ENCODE measurements at regions not wholly inside any gene's neighbourhood (a gene's known extent, or its start where the extent isn't known, plus 50 kb on each side); places are given as distances from the start of the nearest gene placed in this dataset.

DNA sequence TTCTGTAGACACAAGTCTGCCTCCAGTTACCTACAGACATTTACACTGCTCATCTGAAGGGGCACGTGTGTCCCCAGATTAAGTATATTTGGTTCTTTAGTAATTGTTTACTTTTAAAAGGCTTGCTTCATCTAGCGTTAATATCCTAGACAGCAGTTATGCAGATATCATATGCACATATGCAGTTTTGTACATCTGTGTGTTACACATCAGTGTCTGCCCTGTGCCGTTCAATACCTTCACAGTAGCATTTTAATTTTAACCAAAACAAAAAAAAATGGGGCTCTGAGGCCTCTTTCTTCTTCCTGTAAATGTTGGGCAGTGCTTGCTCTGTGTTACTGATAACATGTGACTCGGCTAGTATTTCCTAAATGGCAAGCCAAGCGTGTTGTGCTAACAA is 331.4 kb upstream of the MGMT start:
- no peak for TF ChIP-seq POLR2AphosphoS5 (IDR thresholded peaks at IDR 0.05; ENCODE audit: insufficient read depth in 1 of 2, low read depth in 1 of 2)
- TF ChIP-seq, protein P1, sequence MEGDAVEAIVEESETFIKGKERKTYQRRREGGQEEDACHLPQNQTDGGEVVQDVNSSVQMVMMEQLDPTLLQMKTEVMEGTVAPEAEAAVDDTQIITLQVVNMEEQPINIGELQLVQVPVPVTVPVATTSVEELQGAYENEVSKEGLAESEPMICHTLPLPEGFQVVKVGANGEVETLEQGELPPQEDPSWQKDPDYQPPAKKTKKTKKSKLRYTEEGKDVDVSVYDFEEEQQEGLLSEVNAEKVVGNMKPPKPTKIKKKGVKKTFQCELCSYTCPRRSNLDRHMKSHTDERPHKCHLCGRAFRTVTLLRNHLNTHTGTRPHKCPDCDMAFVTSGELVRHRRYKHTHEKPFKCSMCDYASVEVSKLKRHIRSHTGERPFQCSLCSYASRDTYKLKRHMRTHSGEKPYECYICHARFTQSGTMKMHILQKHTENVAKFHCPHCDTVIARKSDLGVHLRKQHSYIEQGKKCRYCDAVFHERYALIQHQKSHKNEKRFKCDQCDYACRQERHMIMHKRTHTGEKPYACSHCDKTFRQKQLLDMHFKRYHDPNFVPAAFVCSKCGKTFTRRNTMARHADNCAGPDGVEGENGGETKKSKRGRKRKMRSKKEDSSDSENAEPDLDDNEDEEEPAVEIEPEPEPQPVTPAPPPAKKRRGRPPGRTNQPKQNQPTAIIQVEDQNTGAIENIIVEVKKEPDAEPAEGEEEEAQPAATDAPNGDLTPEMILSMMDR (IDR thresholded peaks at IDR 0.05), result no peak
